Tibial nerve (tissue), 4 donors: ENCODE measurements at regions not wholly inside any gene's neighbourhood (a gene's known extent, or its start where the extent isn't known, plus 50 kb on each side); places are given as distances from the start of the nearest gene placed in this dataset.

ENCODE experiments used
- DNase-seq, 2 donors: peaks; one replicate each; pipeline ENCODE4 v3.0.0-alpha.2; 2019; ENCODE audit warnings: low spot score in 2 of 2
- H3K27ac ChIP-seq, 4 donors: fragments of 200-600 bp; sonication (generic) in 3 of 4; one replicate each; pipeline ENCODE4 v1.5.1; 2017 to 2019; ENCODE audit warnings: mild to moderate bottlenecking in 1 of 4
- H3K27me3 ChIP-seq, 2 donors: fragments of 200-600 bp; sonication (generic) in 1 of 2; one replicate each; pipeline versions ENCODE4 v1.5.1 to v1.6.0; 2017 to 2019
- H3K36me3 ChIP-seq, 3 donors: fragments of 200-600 bp; sonication (generic); one replicate each; pipeline ENCODE4 v1.5.1; 2018 to 2019
- H3K4me1 ChIP-seq, 4 donors: fragments of 200-600 bp; sonication (generic) in 3 of 4; one replicate each; pipeline ENCODE4 v1.5.1; 2017 to 2019
- H3K4me3 ChIP-seq, 4 donors: fragments of 200-600 bp; sonication (generic) in 3 of 4; one replicate each; pipeline ENCODE4 v1.5.1; 2017 to 2019; ENCODE audit warnings: mild to moderate bottlenecking in 1 of 4, moderate library complexity in 1 of 4
- H3K9me3 ChIP-seq, 4 donors: fragments of 200-600 bp; sonication (generic) in 3 of 4; one replicate each; pipeline ENCODE4 v1.5.1; 2017 to 2019
- CTCF ChIP-seq, 5 experiments: fragments of 200-600 bp in 3 of 5; fragments of 450-650 bp in 2 of 5; sonication (generic) in 3 of 5; IDR thresholded peaks; one replicate each; pipeline ENCODE4 v1.5.1; 2016 to 2019; ENCODE audit warnings: antibody characterized with exemption in 5 of 5, mild to moderate bottlenecking in 3 of 5, moderate library complexity in 2 of 5
- EP300 ChIP-seq, 2 donors: sonication (generic); formaldehyde crosslinking; IDR thresholded peaks; one replicate each; pipeline ENCODE4 v1.6.1; 2017; ENCODE audit warnings: antibody characterized with exemption in 2 of 2, mild to moderate bottlenecking in 1 of 2
- POLR2A ChIP-seq, 2 donors: fragments of 450-650 bp; IDR thresholded peaks; one replicate each; pipeline ENCODE4 v1.6.1; 2017; ENCODE audit warnings: antibody characterized with exemption in 2 of 2, mild to moderate bottlenecking in 2 of 2, moderate library complexity in 2 of 2
- WGBS, 2 donors: methylation state at CpG; one replicate each; pipeline ENCODE4 v1.1.5; 2018; 5-methylcytosine and 5-hydroxymethylcytosine counted together

DNA sequence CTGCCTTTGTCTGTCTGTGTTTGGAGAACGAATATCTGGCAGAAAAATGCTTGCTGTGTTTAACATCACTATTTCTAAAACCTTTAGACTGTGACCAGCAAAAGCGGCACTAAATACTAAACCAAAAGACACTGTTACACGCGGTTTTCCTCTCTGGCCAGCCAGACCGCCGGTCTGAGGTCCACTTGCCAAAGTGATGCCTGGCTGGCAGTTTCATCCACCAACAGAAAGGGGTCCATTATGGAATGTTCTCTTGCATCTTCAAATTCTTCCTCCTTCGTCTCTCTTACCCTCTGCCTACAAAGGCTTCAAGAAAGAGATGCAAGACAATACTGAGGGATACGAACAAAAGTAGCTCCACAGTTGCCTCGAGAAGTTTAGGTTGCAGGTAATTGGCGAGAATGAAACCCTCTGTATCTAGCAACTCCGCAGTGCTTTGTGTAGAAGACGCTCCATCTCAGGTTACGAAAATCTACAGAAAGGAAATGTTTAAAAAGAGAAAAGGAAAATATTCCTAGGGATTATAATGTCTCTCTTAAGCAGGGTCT lies 176.6 kb downstream of the TRIM27 start:
- H3K27ac ChIP-seq, result no peak overlapping the region
- H3K4me3 ChIP-seq, result no peak overlapping the region
- no peak for DNase-seq
- no peaks in the 10 kb centered on the region for H3K4me1 ChIP-seq
- 20 to 33% methylated on average over 13 of the region's 13 CpGs for WGBS, 2 donors
- H3K9me3 ChIP-seq, result peaks cover 0 to 29% (median 6%) of the 10 kb centered on the region in 4 donors
- no peaks in the 10 kb centered on the region for H3K36me3 ChIP-seq
- TF ChIP-seq CTCF (IDR thresholded peaks at IDR 0.05) (no peak), POLR2A (IDR thresholded peaks at IDR 0.05) (no peak), EP300 (IDR thresholded peaks at IDR 0.05) (no peak)
- H3K27me3 ChIP-seq, result peaks cover 0 to 14% of the 10 kb centered on the region in 2 donors

DNA sequence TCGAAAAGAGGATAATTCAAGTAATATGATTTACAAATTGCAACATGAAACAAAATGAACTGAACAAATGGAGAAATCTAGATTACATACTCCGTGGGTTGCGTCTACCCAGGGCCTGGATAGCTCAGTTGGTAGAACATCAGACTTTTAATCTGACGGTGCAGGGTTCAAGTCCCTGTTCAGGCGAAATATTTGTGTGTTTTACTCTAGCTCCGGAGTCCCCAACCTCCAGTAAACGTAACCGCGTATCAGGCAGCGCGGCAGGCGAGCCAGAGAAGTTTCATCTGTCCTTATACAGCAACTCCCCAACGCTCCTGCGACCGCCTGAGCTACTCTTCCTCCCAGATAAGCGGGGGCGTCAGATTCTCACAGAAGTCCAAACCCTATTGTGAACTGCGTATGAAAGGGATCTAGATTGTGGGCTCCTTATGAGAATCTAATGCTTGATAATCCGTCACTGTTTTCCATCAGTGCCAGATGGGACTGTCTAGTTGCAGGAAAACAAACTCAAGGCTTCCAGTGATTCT lies 176.1 kb downstream of the TRIM27 start:
- H3K27me3 ChIP-seq, result peaks cover 0 to 14% of the 10 kb centered on the region in 2 donors
- no peak for DNase-seq
- H3K9me3 ChIP-seq, result peaks cover 0 to 29% (median 6%) of the 10 kb centered on the region in 4 donors
- no peaks in the 10 kb centered on the region for H3K4me1 ChIP-seq
- 8 to 13% methylated on average over 19 of the region's 19 CpGs for WGBS, 2 donors
- H3K36me3 ChIP-seq, result no peaks in the 10 kb centered on the region
- no peak for TF ChIP-seq POLR2A (IDR thresholded peaks at IDR 0.05)
- TF ChIP-seq EP300 (IDR thresholded peaks at IDR 0.05), result no peak
- no peak for TF ChIP-seq CTCF (IDR thresholded peaks at IDR 0.05)
- no peak overlapping the region for H3K4me3 ChIP-seq
- H3K27ac ChIP-seq, result no peak overlapping the region

DNA sequence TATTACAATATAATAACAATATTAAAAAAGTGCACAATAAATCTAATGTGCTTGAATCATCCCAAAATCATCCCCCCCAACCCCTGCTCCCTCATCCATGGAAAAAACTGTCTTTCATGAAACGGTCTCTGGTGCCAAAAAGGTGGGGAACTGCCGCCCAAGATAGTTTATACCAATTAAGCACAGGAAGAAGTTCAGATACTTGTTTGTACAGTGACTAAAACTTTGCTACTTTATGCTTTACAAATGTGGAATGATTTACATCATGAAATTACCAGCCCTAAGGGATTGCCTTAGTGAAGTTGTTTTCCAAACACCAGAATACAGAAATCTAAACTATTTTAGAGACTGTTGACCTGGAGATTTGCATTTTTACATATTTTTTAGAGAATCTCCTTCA lies 175.6 kb downstream of the TRIM27 start:
- H3K9me3 ChIP-seq, result peaks cover 0 to 29% (median 6%) of the 10 kb centered on the region in 4 donors
- TF ChIP-seq EP300 (IDR thresholded peaks at IDR 0.05) (no peak), CTCF (IDR thresholded peaks at IDR 0.05) (no peak), POLR2A (IDR thresholded peaks at IDR 0.05) (no peak)
- H3K27ac ChIP-seq, result no peak overlapping the region
- H3K27me3 ChIP-seq, result peaks cover 0 to 9% of the 10 kb centered on the region in 2 donors
- no peaks in the 10 kb centered on the region for H3K36me3 ChIP-seq
- H3K4me1 ChIP-seq, result no peaks in the 10 kb centered on the region
- no peak overlapping the region for H3K4me3 ChIP-seq
- no peak for DNase-seq
- 41 to 47% methylated on average over 2 of the region's 2 CpGs for WGBS, 2 donors

GRCh38 chr6:28750926-28751458 lies 172.8 kb downstream of the TRIM27 start:
- Histone ChIP-seq H3K9me3 (peaks cover 0 to 29% (median 6%) of the 10 kb centered on the region in 4 donors), H3K36me3 (no peaks in the 10 kb centered on the region), H3K4me3 (no peak overlapping the region), H3K27ac (no peak overlapping the region), H3K4me1 (no peaks in the 10 kb centered on the region), H3K27me3 (peaks cover 0 to 4% of the 10 kb centered on the region in 2 donors)
- TF ChIP-seq CTCF (IDR thresholded peaks at IDR 0.05) (no peak), EP300 (IDR thresholded peaks at IDR 0.05) (no peak), POLR2A (IDR thresholded peaks at IDR 0.05) (no peak)
- 72 to 90% methylated on average over 1 of the region's 1 CpG for WGBS, 2 donors
- DNase-seq, result no peak

GRCh38 chr6:28751514-28751913 lies 172.3 kb downstream of the TRIM27 start:
- Histone ChIP-seq H3K4me3 (no peak overlapping the region), H3K4me1 (no peaks in the 10 kb centered on the region), H3K27me3 (peaks cover 0 to 4% of the 10 kb centered on the region in 2 donors), H3K9me3 (peaks cover 0 to 29% (median 6%) of the 10 kb centered on the region in 4 donors), H3K36me3 (no peaks in the 10 kb centered on the region), H3K27ac (no peak overlapping the region)
- DNase-seq, result no peak
- WGBS, 2 donors, result 56 to 62% methylated on average over 12 of the region's 12 CpGs
- TF ChIP-seq EP300 (IDR thresholded peaks at IDR 0.05), result no peak
- TF ChIP-seq POLR2A (IDR thresholded peaks at IDR 0.05), result no peak
- no peak for TF ChIP-seq CTCF (IDR thresholded peaks at IDR 0.05)
